ENCODE measurements at regions not wholly inside any gene's neighbourhood (a gene's known extent, or its start where the extent isn't known, plus 50 kb on each side); places are given as distances from the start of the nearest gene placed in this dataset.

DNA sequence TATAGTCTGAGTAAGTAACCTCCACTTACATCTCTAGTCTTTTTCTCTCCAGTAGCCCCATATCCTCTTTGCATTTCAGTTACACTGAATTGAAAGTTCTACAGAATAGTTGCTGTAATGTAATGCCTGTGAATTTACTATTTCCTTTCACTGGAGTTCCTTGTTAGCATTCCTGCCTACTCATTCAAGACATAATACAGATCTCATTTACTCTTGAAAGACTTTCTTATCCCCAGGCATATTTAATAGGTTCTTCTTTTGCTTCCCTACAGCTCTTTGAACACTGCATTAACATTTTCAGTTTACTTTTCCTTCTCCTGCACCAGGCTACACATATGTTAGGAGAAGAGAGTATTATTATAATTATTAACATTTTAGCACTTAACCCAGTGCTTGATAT, 87.6 kb upstream of the OR13F1 start:
- Histone ChIP-seq H3K4me1 (no peaks in the 10 kb centered on the region), H3K27me3 (no peaks in the 10 kb centered on the region), H3K36me3 (no peaks in the 10 kb centered on the region), H3K9me3 (ENCODE audit: low read depth) (peaks cover 32% of the 10 kb centered on the region), H3K79me2 (ENCODE audit: low read depth) (no peaks in the 10 kb centered on the region), H3K27ac (no peak overlapping the region), H3K9ac (no peak overlapping the region), H3K4me2 (no peak overlapping the region), H4K20me1 (ENCODE audit: low read depth) (no peaks in the 10 kb centered on the region), H3F3A (ENCODE audit: low read depth) (no peaks in the 10 kb centered on the region), H3K4me3 (no peak overlapping the region), H2AFZ (replicated peaks) (no peak overlapping the region)
- Mint-ChIP-seq H3K4me3 (no peak overlapping the region), H3K36me3 (no peaks in the 10 kb centered on the region), H3K27ac (no peak overlapping the region), H3K9me3 (peaks cover 23% of the 10 kb centered on the region), H3K27me3 (ENCODE audit: insufficient read depth, low read depth) (no peaks in the 10 kb centered on the region), H3K4me1 (no peaks in the 10 kb centered on the region)
- TF ChIP-seq EZH2 (IDR thresholded peaks at IDR 0.05) (no peak), EZH2phosphoT487 (IDR thresholded peaks at IDR 0.05) (no peak)
- TF ChIP-seq, protein P1, sequence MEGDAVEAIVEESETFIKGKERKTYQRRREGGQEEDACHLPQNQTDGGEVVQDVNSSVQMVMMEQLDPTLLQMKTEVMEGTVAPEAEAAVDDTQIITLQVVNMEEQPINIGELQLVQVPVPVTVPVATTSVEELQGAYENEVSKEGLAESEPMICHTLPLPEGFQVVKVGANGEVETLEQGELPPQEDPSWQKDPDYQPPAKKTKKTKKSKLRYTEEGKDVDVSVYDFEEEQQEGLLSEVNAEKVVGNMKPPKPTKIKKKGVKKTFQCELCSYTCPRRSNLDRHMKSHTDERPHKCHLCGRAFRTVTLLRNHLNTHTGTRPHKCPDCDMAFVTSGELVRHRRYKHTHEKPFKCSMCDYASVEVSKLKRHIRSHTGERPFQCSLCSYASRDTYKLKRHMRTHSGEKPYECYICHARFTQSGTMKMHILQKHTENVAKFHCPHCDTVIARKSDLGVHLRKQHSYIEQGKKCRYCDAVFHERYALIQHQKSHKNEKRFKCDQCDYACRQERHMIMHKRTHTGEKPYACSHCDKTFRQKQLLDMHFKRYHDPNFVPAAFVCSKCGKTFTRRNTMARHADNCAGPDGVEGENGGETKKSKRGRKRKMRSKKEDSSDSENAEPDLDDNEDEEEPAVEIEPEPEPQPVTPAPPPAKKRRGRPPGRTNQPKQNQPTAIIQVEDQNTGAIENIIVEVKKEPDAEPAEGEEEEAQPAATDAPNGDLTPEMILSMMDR (IDR thresholded peaks at IDR 0.05): no peak
- no peak for DNase-seq (ENCODE audit: low spot score)

DNA sequence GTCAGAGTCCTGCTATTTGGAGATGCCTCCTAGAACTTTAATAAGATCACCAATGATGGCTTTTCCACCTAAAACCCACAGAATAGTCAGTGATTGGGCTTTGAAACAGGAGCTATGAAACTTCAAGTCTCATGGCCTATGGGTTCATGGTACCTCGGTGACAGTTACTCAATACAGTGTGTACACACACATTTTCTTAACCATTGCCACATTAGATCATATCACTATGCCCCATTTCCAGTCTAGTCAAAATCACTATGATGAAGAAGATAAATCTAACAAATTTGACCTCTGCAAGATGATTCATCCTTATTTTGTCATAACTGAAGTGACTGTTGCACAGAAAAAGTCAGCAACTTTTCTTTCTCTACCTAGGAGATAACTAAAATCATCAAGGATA, 86.8 kb upstream of the OR13F1 start:
- H3K4me3 ChIP-seq: no peak overlapping the region
- H3K4me3 Mint-ChIP-seq: no peak overlapping the region
- H3K27me3 Mint-ChIP-seq (ENCODE audit: insufficient read depth, low read depth): no peaks in the 10 kb centered on the region
- H4K20me1 ChIP-seq (ENCODE audit: low read depth): no peaks in the 10 kb centered on the region
- no peak overlapping the region for H2AFZ ChIP-seq (replicated peaks)
- H3K36me3 Mint-ChIP-seq: no peaks in the 10 kb centered on the region
- H3F3A ChIP-seq (ENCODE audit: low read depth): no peaks in the 10 kb centered on the region
- H3K9me3 ChIP-seq (ENCODE audit: low read depth): peaks cover 24% of the 10 kb centered on the region
- no peaks in the 10 kb centered on the region for H3K79me2 ChIP-seq (ENCODE audit: low read depth)
- no peak overlapping the region for H3K27ac ChIP-seq
- TF ChIP-seq, protein P1 (IDR thresholded peaks at IDR 0.05): no peak
- no peak for TF ChIP-seq EZH2 (IDR thresholded peaks at IDR 0.05)
- no peak for TF ChIP-seq EZH2phosphoT487 (IDR thresholded peaks at IDR 0.05)
- H3K4me1 Mint-ChIP-seq: no peaks in the 10 kb centered on the region
- H3K36me3 ChIP-seq: no peaks in the 10 kb centered on the region
- no peak for DNase-seq (ENCODE audit: low spot score)
- H3K9ac ChIP-seq: no peak overlapping the region
- H3K27ac Mint-ChIP-seq: no peak overlapping the region
- H3K4me1 ChIP-seq: no peaks in the 10 kb centered on the region
- H3K4me2 ChIP-seq: no peak overlapping the region
- peaks cover 20% of the 10 kb centered on the region for H3K9me3 Mint-ChIP-seq
- no peaks in the 10 kb centered on the region for H3K27me3 ChIP-seq

DNA sequence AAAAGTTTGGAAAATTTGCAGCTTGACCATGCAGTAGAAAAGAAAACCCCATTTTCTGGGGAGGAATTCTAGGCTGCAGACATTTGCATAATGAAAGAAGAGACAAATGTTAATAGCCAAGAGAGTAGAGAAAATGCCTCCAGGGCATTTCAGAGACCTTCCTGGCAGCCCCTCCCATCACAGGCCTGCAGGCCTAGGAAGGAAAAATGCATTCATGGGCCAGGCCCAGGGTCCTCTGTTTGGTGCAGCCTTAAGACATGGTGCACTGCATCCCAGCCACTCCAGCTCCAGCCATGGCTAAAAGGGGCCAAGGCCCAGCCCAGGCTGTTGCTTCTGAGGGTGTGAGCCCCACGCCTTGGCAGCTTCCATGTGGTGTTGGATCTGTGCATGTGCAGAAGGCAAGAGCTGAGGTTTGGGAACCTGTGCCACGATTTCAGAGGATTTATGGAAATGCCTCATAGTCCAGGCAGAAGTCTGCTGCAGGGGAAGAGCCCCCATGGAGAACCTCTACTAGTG, 75.0 kb upstream of the OR13F1 start:
- H3K9me3 ChIP-seq (ENCODE audit: low read depth): no peaks in the 10 kb centered on the region
- H3K79me2 ChIP-seq (ENCODE audit: low read depth): no peaks in the 10 kb centered on the region
- H3K4me2 ChIP-seq: no peak overlapping the region
- no peaks in the 10 kb centered on the region for H3K4me1 ChIP-seq
- TF ChIP-seq EZH2phosphoT487 (IDR thresholded peaks at IDR 0.05) (no peak), EZH2 (IDR thresholded peaks at IDR 0.05) (no peak)
- TF ChIP-seq, protein P1 (IDR thresholded peaks at IDR 0.05): no peak
- no peaks in the 10 kb centered on the region for H3K27me3 ChIP-seq
- no peaks in the 10 kb centered on the region for H4K20me1 ChIP-seq (ENCODE audit: low read depth)
- Mint-ChIP-seq H3K4me1 (no peaks in the 10 kb centered on the region), H3K9me3 (peaks cover 5% of the 10 kb centered on the region), H3K4me3 (no peak overlapping the region), H3K36me3 (no peaks in the 10 kb centered on the region), H3K27me3 (ENCODE audit: insufficient read depth, low read depth) (no peaks in the 10 kb centered on the region), H3K27ac (no peak overlapping the region)
- no peak overlapping the region for H3K4me3 ChIP-seq
- H3K27ac ChIP-seq: no peak overlapping the region
- no peak overlapping the region for H2AFZ ChIP-seq (replicated peaks)
- no peak for DNase-seq (ENCODE audit: low spot score)
- no peaks in the 10 kb centered on the region for H3K36me3 ChIP-seq
- no peak overlapping the region for H3K9ac ChIP-seq
- no peaks in the 10 kb centered on the region for H3F3A ChIP-seq (ENCODE audit: low read depth)
